GM12891 (cell line): ENCODE measurements at regions not wholly inside any gene's neighbourhood (a gene's known extent, or its start where the extent isn't known, plus 50 kb on each side); places are given as distances from the start of the nearest gene placed in this dataset.

ENCODE experiments used
- POLR2A ChIP-seq: IDR thresholded peaks from 2 replicates; pipeline ENCODE4 v1.6.1; 2011; ENCODE audit warnings: low read depth, low read length, control low read depth
- POLR2AphosphoS5 ChIP-seq: IDR thresholded peaks from 2 replicates; pipeline ENCODE4 v1.6.1; 2011; ENCODE audit warnings: low read depth, low read length, control low read depth
- TAF1 ChIP-seq: IDR thresholded peaks from 2 replicates; pipeline ENCODE4 v1.6.1; 2011; ENCODE audit warnings: low read depth, low read length, control low read depth

- TF ChIP-seq POLR2A: no peak
- no peak for TF ChIP-seq POLR2AphosphoS5
- TF ChIP-seq TAF1: no peak
Observed at GRCh38 chr4:44928785-44929184, 202.4 kb upstream of the GNPDA2 start.
